HPDE6-E6E7 (cell line): ENCODE measurements at regions not wholly inside any gene's neighbourhood (a gene's known extent, or its start where the extent isn't known, plus 50 kb on each side); places are given as distances from the start of the nearest gene placed in this dataset.
A peak's percentile ranks its signal among the peaks of the same experiment; 100 is the strongest.
"Not testable (repeated sequence)": the region's sequence is repeated elsewhere in the genome, so short reads cannot be mapped to it uniquely, and the experiment has no call there.

Source experiments
- DNase-seq: peaks from one replicate; pipeline ENCODE4 v3.0.0; 2011; ENCODE audit warnings: missing footprints; ENCODE audit errors: extremely low spot score

GRCh38 chr7:25069900-25070443 is 55.1 kb downstream of the CYCS start:
- peak; percentile 75 for DNase-seq

- DNase-seq, result no peak
These were observed 56.4 kb downstream of the CYCS start for GRCh38 chr7:25068502-25069213.

- DNase-seq, result no peak
These were observed 57.1 kb downstream of the CYCS start for GRCh38 chr7:25067726-25068501.

- DNase-seq, result no peak
These were observed 58.8 kb downstream of the CYCS start for GRCh38 chr7:25066253-25066652.

GRCh38 chr7:25062380-25062779 is 62.7 kb downstream of the CYCS start:
- DNase-seq, result no peak

- no peak for DNase-seq
These were observed 64.5 kb downstream of the CYCS start for GRCh38 chr7:25060487-25061055.

GRCh38 chr7:25059576-25059975 is 65.5 kb downstream of the CYCS start:
- no peak for DNase-seq

- no peak for DNase-seq
These were observed 68.7 kb downstream of the CYCS start for GRCh38 chr7:25056368-25056767.

GRCh38 chr7:25055520-25056220 is 69.4 kb downstream of the CYCS start:
- DNase-seq, result no peak

GRCh38 chr7:25054819-25055519 is 70.1 kb downstream of the CYCS start:
- DNase-seq, result no peak

- no peak for DNase-seq
These were observed 70.2 kb upstream of the OSBPL3 start for GRCh38 chr7:25050223-25050622.

- no peak for DNase-seq
These were observed 68.5 kb upstream of the OSBPL3 start for GRCh38 chr7:25048444-25048834.

GRCh38 chr7:25047571-25048443 is 67.8 kb upstream of the OSBPL3 start:
- DNase-seq, result not testable (repeated sequence)

GRCh38 chr7:25037325-25037724 is 57.3 kb upstream of the OSBPL3 start:
- DNase-seq, result no peak

- no peak for DNase-seq
These were observed 55.3 kb upstream of the OSBPL3 start for GRCh38 chr7:25035274-25035673.

- no peak for DNase-seq
These were observed 54.2 kb upstream of the OSBPL3 start for GRCh38 chr7:25034136-25034535.

- no peak for DNase-seq
These were observed 53.1 kb upstream of the OSBPL3 start for GRCh38 chr7:25032774-25033743.

GRCh38 chr7:25031432-25031831 is 51.5 kb upstream of the OSBPL3 start:
- DNase-seq, result no peak

- DNase-seq, result peak; percentile 49
These were observed 51.0 kb upstream of the OSBPL3 start for GRCh38 chr7:25031007-25031406.
